ENCODE measurements at regions not wholly inside any gene's neighbourhood (a gene's known extent, or its start where the extent isn't known, plus 50 kb on each side); places are given as distances from the start of the nearest gene placed in this dataset.

DNA sequence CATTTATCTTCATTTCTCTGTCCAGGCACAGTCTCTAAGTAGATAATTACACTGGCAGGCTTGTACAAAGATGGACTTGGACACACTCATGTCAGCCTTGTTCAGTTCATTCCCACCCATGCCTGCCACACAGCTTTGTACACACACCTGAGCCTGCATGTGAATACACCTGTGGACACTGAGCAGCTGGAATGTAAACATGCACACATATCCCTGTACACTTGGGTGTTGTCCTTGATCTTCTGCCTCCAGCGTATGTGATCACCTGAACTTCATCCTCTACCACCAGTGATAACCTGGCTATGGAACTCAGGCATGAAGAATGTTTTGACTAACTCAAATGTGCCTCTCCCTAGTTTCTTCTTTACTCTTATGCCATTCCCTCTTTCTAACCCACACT, 190.6 kb downstream of the DHX35 start:
- H3K79me2 ChIP-seq (ENCODE audit: control insufficient read depth, low read length) = no peaks in the 10 kb centered on the region
- no peak overlapping the region for H3K4me3 ChIP-seq (ENCODE audit: low read length)
- no peaks in the 10 kb centered on the region for H3K9me2 ChIP-seq (replicated peaks; ENCODE audit: control insufficient read depth, low read length)
- no peak overlapping the region for H3K4me2 ChIP-seq (ENCODE audit: low read length)
- H3F3A ChIP-seq (ENCODE audit: control insufficient read depth, insufficient read depth) = no peaks in the 10 kb centered on the region
- H3K27me3 ChIP-seq (ENCODE audit: control insufficient read depth, low read length) = peaks cover 7% of the 10 kb centered on the region; the same call in 1 of the 2 replicates
- H4K20me1 ChIP-seq (ENCODE audit: control insufficient read depth, insufficient read depth, low read depth, low read length) = no peaks in the 10 kb centered on the region
- H3K9me3 ChIP-seq (ENCODE audit: control insufficient read depth, insufficient read depth, low read length) = no peaks in the 10 kb centered on the region
- no peaks in the 10 kb centered on the region for H3K36me3 ChIP-seq (ENCODE audit: control insufficient read depth, low read length)
- TF ChIP-seq, protein P1, sequence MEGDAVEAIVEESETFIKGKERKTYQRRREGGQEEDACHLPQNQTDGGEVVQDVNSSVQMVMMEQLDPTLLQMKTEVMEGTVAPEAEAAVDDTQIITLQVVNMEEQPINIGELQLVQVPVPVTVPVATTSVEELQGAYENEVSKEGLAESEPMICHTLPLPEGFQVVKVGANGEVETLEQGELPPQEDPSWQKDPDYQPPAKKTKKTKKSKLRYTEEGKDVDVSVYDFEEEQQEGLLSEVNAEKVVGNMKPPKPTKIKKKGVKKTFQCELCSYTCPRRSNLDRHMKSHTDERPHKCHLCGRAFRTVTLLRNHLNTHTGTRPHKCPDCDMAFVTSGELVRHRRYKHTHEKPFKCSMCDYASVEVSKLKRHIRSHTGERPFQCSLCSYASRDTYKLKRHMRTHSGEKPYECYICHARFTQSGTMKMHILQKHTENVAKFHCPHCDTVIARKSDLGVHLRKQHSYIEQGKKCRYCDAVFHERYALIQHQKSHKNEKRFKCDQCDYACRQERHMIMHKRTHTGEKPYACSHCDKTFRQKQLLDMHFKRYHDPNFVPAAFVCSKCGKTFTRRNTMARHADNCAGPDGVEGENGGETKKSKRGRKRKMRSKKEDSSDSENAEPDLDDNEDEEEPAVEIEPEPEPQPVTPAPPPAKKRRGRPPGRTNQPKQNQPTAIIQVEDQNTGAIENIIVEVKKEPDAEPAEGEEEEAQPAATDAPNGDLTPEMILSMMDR (IDR thresholded peaks at IDR 0.05; ENCODE audit: low read depth, low read length, poor library complexity, severe bottlenecking) = no peak
- TF ChIP-seq EZH2phosphoT487 (IDR thresholded peaks at IDR 0.05; ENCODE audit: borderline replicate concordance, low read length) = no peak
- H3K4me1 ChIP-seq (ENCODE audit: control insufficient read depth, low read length) = peaks cover 9% of the 10 kb centered on the region
- H3K27ac ChIP-seq (ENCODE audit: low read depth, low read length) = no peak overlapping the region

DNA sequence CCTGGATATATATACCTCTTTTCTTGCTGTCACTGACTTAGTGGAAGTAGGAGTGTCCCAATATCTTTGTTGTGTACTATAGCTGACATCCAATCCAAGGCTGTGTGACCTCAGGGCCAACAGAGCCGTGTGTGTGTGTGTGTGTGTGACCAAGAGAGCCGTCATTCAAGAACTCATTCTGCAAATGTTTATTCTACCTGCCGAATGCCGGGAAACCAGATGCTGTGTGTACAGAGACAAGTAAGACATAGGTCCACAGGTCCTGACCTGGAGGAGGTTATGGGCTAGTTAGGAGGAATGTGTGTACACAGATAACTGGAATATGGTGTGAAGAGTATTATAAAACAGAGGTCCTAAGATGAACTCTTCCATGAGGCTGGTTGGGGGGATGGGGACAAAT, 190.0 kb downstream of the DHX35 start:
- Histone ChIP-seq H3K27me3 (ENCODE audit: control insufficient read depth, low read length) (peaks cover 7% of the 10 kb centered on the region; the same call in 1 of the 2 replicates), H3K27ac (ENCODE audit: low read depth, low read length) (no peak overlapping the region), H3K79me2 (ENCODE audit: control insufficient read depth, low read length) (no peaks in the 10 kb centered on the region), H3K36me3 (ENCODE audit: control insufficient read depth, low read length) (no peaks in the 10 kb centered on the region), H3F3A (ENCODE audit: control insufficient read depth, insufficient read depth) (no peaks in the 10 kb centered on the region), H4K20me1 (ENCODE audit: control insufficient read depth, insufficient read depth, low read depth, low read length) (no peaks in the 10 kb centered on the region), H3K9me2 (replicated peaks; ENCODE audit: control insufficient read depth, low read length) (no peaks in the 10 kb centered on the region), H3K9me3 (ENCODE audit: control insufficient read depth, insufficient read depth, low read length) (no peaks in the 10 kb centered on the region), H3K4me1 (ENCODE audit: control insufficient read depth, low read length) (peaks cover 8% of the 10 kb centered on the region), H3K4me3 (ENCODE audit: low read length) (no peak overlapping the region), H3K4me2 (ENCODE audit: low read length) (no peak overlapping the region)
- no peak for TF ChIP-seq EZH2phosphoT487 (IDR thresholded peaks at IDR 0.05; ENCODE audit: borderline replicate concordance, low read length)
- TF ChIP-seq, protein P1 (IDR thresholded peaks at IDR 0.05; ENCODE audit: low read depth, low read length, poor library complexity, severe bottlenecking) = no peak

DNA sequence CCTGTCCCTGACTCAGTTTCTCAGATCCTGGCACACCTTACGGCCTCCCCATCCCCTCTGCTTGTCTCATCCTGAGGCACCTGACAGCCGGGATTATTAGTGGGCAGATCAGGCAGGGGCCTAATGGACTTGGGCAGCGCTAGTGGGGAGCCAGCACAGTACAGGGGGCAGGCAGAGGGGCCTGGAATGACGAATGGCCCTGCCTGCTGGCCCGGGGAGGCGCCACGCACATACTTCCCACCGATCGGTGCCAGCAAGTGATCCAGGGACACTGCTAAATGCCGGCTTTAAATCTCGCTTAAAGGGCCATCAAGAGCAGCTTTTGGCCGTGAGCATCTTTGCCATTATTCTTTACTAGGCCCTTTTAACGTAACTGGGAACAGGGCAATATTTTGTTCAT, 188.4 kb downstream of the DHX35 start:
- Histone ChIP-seq H3F3A (ENCODE audit: control insufficient read depth, insufficient read depth) (no peaks in the 10 kb centered on the region), H3K36me3 (ENCODE audit: control insufficient read depth, low read length) (no peaks in the 10 kb centered on the region), H3K27ac (ENCODE audit: low read depth, low read length) (no peak overlapping the region), H4K20me1 (ENCODE audit: control insufficient read depth, insufficient read depth, low read depth, low read length) (no peaks in the 10 kb centered on the region), H3K27me3 (ENCODE audit: control insufficient read depth, low read length) (peaks cover 7% of the 10 kb centered on the region), H3K9me3 (ENCODE audit: control insufficient read depth, insufficient read depth, low read length) (no peaks in the 10 kb centered on the region), H3K4me2 (ENCODE audit: low read length) (no peak overlapping the region), H3K4me1 (ENCODE audit: control insufficient read depth, low read length) (peaks cover 1% of the 10 kb centered on the region), H3K4me3 (ENCODE audit: low read length) (no peak overlapping the region), H3K9me2 (replicated peaks; ENCODE audit: control insufficient read depth, low read length) (no peaks in the 10 kb centered on the region), H3K79me2 (ENCODE audit: control insufficient read depth, low read length) (no peaks in the 10 kb centered on the region)
- TF ChIP-seq EZH2phosphoT487 (IDR thresholded peaks at IDR 0.05; ENCODE audit: borderline replicate concordance, low read length) = no peak
- TF ChIP-seq, protein P1 (IDR thresholded peaks at IDR 0.05; ENCODE audit: low read depth, low read length, poor library complexity, severe bottlenecking) = no peak

DNA sequence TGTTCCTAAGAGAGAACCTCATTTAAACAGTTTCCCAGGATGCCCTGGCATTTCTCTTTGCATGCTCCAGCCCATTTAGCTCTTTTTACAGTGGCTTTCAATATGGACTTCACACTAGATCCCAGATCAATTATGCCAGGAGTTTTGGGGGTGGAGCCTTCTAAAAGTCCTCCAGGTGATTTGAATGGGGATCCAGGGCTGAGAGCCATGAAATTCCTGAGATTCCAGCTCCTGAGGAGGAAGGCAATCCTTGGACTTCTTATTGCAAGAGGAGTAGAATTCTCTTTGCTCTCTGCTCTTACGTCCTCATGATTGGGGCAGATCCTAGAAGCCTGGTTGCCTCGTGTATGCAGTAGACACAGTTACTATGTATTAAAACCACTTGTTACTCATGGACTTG, 184.2 kb downstream of the DHX35 start:
- Histone ChIP-seq H3F3A (ENCODE audit: control insufficient read depth, insufficient read depth) (no peaks in the 10 kb centered on the region), H3K9me3 (ENCODE audit: control insufficient read depth, insufficient read depth, low read length) (no peaks in the 10 kb centered on the region), H3K79me2 (ENCODE audit: control insufficient read depth, low read length) (no peaks in the 10 kb centered on the region), H3K27ac (ENCODE audit: low read depth, low read length) (no peak overlapping the region), H3K4me3 (ENCODE audit: low read length) (no peak overlapping the region), H3K27me3 (ENCODE audit: control insufficient read depth, low read length) (peaks cover 7% of the 10 kb centered on the region), H3K36me3 (ENCODE audit: control insufficient read depth, low read length) (no peaks in the 10 kb centered on the region), H3K4me2 (ENCODE audit: low read length) (no peak overlapping the region), H4K20me1 (ENCODE audit: control insufficient read depth, insufficient read depth, low read depth, low read length) (no peaks in the 10 kb centered on the region), H3K9me2 (replicated peaks; ENCODE audit: control insufficient read depth, low read length) (no peaks in the 10 kb centered on the region), H3K4me1 (ENCODE audit: control insufficient read depth, low read length) (no peaks in the 10 kb centered on the region)
- TF ChIP-seq EZH2phosphoT487 (IDR thresholded peaks at IDR 0.05; ENCODE audit: borderline replicate concordance, low read length) = no peak
- TF ChIP-seq, protein P1 (IDR thresholded peaks at IDR 0.05; ENCODE audit: low read depth, low read length, poor library complexity, severe bottlenecking) = no peak

All from DOHH2 (cell line).